Right kidney (tissue), 1 donor: ENCODE measurements at regions not wholly inside any gene's neighbourhood (a gene's known extent, or its start where the extent isn't known, plus 50 kb on each side); places are given as distances from the start of the nearest gene placed in this dataset.
"Not testable (repeated sequence)": the region's sequence is repeated elsewhere in the genome, so short reads cannot be mapped to it uniquely, and the experiment has no call there.

Experiments used
- DNase-seq: peaks from one replicate; pipeline ENCODE4 v3.0.0-alpha.2; 2016

DNA sequence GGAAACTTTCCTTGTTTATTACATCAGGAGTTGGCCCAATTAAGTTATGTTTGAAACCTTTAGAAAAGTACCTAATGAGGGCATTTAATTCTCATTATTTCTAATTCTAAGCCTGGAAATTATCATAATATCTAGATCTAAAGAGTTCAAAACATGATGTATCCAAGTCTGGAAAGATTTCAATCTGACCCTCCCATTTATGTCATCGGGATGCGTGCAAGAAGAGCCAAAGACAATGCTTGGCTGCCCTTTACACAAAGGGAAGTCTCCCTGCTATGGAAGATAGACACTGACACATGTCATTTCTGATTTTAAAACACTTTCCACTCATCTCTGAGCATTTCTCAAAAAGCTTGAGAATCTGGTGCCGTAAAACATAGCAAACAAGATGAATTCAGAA is 222.4 kb downstream of the ANTXR2 start:
- DNase-seq = no peak

DNA sequence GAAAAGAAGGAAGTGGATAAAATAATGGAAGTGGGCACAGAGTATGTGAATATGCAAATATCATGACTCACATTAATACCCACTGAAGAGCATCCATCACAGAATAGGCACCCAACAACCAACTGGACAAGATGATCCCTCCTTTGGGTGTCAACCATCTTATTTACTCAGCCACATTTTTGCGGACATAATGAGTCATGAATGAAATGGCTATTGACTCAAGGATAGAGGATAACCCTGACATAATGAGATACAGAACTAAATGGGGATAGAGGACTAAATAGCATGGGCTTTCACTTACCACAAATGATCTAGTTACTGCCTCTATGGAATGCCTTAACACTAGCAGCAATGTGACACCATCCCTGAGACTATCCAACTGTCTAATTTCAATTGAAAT is 224.7 kb downstream of the ANTXR2 start:
- DNase-seq = no peak

DNA sequence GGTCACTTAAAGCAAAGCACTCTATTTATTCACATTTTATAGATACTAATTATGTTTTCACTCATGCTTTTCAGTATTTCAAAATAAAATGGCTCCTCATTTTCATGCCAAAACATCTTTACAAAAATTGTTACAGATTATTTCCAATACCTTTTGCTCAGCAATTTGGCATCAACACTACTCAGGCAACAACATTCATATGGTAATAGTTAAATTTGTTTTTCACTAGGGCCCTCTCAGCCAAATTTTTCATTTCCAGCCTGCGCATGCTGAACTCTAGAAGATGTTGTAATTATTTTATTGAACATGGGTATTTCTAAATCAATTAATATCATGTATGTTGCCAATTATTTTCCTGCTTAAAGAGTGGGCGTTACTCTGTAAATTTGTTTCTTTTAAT is 225.6 kb downstream of the ANTXR2 start:
- no peak for DNase-seq

DNA sequence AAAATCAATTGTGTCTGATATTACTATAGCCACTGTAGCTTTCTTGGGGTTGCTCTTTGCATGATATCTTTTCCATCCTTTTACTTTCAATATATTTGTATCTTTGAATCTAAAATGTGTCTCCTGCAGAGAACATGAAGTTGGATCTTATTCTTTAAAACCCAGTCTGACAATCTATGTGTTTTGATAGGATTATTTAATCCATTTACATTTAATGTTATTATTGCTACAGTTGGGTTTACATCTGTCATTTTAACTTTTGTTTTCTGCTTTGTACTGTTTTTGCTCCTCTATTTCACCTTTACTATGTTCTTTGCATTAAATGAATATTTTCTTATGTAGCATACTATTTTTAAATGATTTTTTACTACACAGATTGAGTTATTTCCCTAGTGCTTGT is 230.9 kb downstream of the ANTXR2 start:
- DNase-seq = no peak

DNA sequence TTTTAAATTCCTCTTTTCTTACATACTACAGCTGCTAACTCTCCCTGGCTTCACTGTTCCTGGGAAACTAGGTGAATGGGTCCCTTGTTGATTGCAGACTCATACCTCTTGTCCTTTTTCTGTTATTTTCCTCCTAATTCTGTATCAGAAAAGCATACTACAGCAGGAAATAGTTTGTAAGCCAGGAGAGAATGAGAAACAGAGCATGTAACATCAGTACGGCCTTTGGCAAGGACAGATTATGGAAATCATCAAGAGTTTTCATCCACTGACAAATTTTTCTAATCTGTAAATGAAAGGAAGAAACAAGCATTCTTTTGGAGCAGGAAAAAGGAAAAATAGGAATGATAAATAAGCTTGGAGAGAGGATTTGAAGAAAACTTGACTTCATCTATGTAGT is 239.2 kb downstream of the ANTXR2 start:
- DNase-seq = no peak

DNA sequence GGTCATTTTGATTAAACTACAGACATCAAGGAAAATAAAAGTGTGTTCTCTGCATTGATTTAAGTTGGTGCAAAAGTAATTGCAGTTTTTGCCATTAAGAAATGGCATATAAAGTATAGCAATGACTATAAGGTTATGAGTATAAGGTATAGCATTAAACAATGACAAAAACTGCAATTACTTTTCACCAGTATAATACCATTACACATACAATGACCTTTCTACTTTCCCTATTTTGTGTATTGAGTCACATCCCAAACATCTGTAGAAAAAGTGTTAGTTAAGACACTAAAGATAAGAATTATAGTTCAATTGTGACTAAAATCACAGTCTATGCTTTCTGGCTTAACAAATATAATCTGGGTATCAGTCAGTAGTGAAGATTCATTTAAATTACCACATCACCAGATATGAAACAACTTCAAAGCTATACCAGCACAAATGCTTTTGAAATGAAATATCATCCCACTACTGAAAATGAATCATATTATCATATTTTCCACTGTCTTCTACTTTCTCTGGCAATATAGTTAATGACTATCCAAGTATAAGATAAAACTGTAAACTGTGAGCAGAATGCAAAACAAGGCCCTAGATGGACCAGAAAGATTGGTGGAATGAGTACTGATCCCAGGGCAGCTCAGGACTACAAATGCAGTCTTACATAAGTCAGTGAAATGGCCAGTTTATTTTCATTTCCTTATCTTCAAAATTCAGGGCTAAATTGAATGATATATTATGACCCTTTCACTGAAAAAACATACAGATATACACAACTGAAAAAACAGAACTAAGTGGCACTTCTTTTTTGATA is 241.1 kb downstream of the ANTXR2 start:
- no peak for DNase-seq

DNA sequence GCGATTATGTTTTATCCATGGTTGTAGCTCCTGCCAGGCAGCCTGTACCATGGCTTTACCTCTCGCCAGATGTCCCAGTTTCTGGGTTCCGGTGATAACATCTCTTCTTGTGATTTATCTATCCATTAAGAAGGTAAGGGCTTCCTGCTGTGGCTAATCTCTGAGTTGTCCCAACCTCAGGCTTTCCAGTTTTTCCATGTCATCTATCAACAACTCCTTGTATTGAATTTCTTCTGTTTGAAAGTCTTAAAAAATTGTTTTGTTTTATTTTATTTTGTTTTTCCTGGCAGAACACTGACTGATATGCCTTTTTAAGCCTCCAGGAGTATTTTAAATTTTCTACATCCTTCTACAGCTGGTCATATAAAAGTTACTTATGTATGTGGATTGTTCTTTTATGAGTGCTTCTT is 241.9 kb downstream of the ANTXR2 start:
- DNase-seq = no peak

DNA sequence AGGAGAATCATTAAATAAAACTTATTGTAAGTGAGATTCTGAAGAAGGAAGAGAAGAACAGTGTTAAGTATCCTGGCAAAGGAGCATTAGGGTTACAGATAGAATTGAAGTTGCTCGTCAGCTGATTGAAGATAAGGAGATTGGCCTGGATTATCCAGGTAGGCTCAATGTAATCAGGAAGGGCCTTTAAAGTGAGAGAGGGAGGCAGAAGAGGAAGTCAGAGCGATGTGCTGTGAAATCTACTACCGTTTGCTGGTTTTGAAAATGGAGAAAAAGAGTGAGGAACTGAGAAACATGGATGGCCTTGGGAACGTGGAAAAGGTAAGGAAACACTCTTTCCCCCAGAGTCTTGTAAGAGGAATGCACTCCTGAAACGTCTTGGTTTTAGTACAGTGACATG is 245.7 kb downstream of the ANTXR2 start:
- DNase-seq = no peak

DNA sequence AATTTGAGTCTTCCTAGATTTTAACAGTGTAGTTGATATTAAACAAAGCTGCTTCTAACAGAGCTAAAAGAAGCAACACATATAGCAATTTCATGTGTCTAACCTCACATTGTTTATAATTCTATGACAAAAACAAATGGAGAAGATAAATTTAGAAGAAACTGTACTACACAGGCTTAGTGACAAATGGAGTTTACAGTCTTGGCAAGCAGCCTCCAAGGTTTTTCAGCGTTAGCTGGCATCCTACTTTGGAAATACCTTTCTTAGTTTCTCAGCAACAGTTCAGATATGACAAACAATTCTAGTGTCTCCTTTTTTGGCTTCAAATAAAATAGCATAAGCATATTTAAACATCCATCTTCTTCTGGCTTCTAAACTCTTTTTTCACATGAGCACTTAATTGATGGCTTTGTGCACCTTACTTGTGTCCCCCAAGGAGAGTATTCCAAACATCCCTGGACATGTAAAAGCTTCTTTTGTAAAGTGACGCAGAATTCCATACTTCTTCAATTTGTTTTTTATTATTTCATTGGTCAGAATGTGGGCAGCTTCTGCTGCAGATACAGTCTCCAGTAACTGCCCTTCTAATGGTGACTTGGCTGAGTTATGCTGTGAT is 249.8 kb downstream of the ANTXR2 start:
- DNase-seq = no peak

DNA sequence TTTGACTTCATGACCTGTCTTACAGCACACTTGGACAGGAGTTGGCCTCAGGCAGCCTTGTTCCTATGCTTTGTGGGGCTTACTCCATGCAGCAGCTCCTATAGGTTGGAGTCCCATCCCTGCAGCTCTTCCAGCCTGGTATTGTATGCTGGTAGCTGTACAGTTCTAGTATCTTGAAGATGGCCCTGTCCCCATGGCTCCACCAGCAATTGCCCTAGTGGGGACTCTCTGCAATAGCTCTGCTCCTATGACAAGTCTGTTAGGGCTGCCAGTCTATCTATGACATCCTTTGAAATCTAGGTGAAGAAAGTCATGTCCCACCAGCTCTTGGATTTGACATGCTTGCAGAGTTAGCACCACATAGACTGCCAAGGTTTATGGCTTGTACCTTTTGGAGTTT is 252.6 kb downstream of the ANTXR2 start:
- no peak for DNase-seq

DNA sequence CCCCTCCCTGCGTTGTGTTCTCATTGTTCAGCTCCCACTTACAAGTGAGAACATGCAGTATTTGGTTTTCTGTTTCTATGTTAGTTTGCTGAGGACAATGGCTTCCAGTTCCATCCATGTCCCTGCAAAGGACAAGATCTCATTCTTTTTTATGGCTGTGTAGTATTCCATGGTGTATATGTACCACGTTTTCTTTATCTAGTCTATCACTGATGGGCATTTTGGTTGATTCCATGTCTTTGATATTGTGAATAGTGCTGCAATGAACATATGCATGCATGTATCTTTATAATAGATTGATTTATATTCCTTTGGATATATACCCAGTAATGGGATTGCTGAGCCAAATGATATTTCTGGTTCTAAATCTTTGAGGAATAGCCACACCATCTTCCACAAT is 265.1 kb downstream of the ANTXR2 start:
- not testable (repeated sequence) for DNase-seq

DNA sequence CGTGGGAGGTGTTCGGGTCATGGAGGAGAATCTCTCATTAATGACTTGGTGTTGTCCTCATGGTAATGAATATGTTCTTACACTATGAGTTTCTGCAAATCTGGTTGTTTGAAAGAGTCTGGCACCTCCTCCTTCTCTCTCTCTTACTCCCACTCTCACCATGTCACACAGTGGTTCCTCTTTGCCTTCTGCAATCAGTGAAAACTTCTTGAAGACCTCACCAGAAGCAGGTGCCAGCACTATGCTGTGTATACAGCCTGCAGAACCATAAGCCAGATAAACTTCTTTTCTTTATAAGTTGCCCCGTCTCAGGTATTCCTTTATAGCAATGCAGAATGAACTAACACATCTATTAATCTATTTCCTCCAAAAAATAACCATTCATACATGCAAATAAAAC is 275.0 kb downstream of the ANTXR2 start:
- no peak for DNase-seq

DNA sequence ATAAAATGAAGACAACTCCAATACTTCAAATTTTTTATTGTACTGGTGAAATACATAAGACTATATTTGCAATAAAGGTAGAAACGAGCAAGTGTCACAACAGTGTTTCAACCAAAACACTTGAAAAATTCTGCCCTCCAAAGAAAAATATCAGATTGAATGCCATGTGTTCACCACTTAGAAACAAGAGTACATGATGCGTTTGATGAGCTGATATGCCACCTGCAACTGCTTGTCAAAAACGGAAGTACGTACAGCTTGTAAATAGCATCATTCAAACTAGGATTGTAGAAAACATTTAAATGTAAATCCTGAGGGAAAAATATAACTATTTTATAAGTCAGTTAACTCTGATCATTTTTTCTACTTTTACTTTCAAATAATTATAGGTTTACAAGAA is 276.1 kb downstream of the ANTXR2 start:
- DNase-seq = no peak

DNA sequence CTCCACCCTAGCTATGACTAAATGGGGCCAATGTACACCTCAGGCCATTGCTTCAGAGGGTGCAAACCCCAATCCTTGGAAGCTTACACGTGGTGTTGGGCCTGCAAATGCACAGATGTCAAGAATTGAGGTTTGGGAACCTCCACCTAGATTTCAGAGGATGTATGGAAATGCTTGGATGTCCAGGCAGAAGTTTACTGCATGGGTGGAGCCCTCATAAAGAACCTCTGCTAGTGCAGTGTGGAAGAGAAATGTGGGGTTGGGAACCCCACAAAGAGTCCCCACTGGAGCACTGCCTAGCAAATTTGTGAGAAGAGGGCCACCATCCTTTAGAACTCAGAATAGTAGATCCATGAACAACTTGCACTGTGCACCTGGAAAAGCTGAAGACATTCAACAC is 284.1 kb downstream of the ANTXR2 start:
- no peak for DNase-seq

DNA sequence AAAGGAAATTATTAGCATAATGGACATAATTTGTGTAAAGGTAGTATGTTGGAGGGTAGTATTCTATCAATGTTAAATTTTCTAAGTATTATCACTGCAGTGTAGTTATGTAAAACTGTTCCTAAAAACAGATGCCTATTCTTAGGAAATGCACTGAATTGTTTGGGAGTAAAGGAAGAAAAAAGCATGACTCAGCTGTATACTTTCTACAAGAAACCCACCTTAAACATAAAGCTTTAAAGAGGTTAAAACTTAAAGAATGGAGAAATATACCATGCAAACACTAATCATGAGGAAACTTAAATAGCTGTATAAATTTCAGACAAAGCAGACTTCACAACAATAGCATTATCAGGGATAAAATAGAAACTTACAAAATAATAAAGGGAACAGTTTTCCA is 292.9 kb downstream of the ANTXR2 start:
- DNase-seq = no peak

DNA sequence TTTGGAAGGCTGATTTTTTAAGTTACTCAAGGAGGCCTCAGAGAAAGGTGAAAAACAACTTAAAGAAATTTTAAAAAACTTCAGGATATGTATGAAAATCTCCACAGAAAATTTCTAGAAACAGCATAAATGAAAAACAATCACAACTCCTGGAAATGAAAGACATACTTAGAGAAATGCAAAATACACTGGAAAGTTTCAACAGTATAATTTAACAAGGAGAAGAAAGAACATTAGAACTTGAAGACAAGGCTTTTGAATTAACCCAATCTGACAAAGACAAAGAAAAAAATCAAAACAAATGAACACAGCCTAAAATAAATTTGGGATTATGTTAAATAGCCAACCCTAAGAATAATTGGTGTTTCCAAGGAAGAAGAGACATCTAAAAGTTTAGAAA is 300.5 kb downstream of the ANTXR2 start:
- no peak for DNase-seq

DNA sequence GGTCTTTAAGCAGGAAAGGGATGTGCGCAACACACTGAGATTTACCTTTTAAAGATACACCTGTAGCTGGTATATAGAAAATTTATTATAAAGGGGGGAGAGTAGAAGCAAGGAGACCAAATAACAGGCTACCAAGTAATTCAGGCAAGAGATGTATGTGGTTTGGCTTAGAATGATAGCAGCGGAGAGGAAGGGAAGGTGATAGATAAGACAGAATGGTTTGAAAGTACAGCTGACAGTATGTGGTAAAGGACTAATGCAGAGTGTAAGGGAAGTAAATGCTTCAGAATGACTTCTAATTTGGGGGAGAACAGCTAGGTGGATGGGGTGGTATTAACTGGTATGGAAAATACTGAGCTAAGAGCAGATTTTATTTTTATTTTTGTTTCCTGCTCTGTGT is 308.9 kb downstream of the ANTXR2 start:
- no peak for DNase-seq

DNA sequence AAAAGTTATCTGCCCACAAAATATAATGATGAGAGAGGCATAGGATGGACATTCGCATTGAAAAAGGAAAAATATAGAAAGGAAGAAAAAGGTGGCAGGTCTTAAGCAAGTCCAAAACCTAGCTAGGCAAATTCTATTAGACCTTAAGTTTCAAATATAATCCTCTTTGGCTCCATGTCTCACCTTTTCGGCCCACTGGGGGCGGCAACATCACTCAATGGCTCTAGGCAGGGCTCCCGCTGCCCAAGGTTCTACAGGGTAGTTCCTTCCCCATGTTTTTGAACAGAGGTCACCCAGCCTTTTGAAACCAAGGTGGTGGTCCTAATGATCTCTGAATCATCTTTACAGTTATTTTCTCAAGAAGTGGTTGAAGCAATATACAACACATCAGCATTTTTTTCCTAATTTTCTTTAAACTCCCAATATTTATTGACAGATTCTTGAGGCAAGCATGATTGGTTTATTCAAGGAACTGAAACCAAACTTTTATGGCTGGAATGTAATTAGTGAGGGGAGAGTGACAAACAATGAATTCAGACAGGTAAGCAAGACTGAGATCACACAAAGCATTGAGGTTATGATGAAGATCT is 309.4 kb downstream of the ANTXR2 start:
- no peak for DNase-seq

DNA sequence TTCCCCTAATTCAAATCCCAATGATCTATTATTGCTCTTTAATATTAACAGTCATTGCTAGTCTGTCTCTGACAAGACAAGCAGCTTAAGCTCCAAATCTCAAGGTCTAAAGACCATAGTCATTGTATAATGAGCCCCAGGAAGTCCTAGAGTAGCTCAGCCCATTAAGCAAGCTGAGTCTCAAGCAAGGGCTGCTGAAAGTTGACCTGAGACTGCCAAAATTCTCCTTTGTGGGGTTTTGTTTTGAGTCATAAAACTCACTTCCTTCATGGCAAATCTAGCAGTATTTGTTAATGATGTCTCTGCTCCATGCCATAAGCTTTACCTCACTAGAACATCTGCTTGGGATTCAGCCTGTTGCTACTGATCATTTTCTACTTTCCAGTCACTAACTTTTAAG is 313.2 kb downstream of the ANTXR2 start:
- no peak for DNase-seq

DNA sequence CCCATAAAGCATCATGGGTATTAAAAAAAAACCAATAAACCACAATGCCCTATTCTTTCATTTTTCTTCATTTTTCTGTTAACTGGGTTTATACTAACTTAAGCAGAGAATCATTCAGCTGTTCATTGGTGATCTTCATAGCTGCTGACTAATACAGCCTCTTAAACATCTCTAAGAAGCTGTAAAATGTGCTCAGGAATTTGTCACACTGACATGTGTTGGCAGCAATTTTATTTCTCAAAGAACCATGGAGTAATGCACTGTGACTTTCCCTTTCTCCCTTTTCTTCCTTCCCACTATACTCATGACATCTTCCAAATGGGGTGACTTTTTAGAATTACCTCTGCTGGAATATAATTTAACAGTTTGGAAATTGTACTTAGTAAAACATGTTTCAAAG is 315.4 kb downstream of the ANTXR2 start:
- no peak for DNase-seq

DNA sequence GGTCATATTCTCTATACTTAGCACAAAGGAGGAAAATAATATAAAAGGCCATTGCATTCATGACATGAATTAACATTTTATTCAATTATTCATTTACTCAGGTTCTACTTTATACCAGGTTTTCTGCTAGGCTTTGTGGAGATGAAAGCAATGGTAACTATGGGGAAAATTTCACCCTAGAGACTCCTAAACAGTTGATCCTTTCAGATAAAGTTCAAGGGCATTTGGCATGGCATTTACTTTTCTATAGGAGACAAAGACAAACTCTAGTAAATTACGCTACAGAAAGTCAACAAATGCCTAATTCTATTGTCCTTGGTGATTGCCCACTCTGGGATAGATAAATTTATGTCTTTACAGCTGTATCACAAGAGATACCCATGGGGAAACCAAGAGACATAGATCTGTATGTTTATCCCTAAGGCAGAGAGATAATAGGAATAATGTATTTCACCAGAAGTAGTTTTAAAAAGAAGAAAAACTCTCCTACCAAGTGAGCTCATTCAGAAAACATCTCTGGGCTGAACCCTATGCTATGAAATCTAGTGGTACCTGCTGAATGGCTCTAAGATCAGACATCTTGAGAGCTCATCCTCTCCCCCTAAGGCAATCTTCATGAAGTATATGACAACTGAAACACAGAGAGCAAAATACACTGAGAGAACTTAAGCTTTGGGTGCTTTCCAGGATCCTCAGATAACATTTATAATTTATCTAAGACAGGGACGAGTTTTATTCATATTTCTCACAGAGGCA is 316.7 kb downstream of the ANTXR2 start:
- DNase-seq = no peak

DNA sequence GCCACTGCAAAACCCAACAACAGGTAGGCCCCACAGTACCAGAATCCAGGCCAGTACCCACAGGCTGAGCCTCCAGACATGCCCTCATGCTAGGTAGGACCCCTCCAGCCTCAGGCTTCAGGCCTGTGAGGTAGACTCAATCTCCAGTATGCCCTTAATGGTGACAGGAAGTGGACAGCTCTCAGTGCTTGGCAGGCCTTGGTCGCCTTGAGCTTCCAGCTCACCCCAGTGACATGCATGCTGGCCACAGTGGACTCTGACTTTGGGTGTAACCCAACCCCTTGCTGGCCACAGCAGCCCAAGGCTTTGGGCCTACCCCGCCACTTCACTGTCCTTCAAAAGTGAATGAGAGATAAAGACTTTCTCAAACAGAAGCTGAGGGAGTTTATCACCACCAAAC is 324.2 kb downstream of the ANTXR2 start:
- no peak for DNase-seq

DNA sequence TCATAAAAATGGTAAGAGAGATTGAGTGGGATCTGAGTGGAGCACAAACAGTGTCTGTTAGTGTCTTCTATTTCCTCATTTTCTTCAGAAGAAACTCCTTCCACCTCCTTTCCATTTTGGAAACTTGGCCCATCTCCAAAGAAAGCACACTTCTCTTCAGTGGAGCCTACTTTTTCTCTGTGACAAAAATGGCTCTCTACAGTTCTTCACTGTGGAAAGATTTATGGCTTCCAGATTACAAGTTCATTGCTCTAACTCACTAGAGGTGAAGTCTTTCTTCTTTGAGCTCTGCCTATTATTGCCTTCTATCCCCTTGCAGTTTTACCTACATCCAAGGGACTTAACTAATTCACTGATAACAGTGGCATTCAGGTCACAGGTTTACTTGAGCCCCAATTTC is 325.8 kb downstream of the ANTXR2 start:
- no peak for DNase-seq
